HG03460 (cell line): ENCODE measurements at regions not wholly inside any gene's neighbourhood (a gene's known extent, or its start where the extent isn't known, plus 50 kb on each side); places are given as distances from the start of the nearest gene placed in this dataset.

Experiments used
- ATAC-seq: cut with Tn5 transposase; IDR thresholded peaks from one replicate; pipeline ENCODE4 v1.9.1; 2021; ENCODE audit not compliant: unreplicated experiment

GRCh38 chr3:102529452-102529851, 94.6 kb downstream of the ZPLD1 start:
- ATAC-seq, result no peak

- no peak for ATAC-seq
Observed at GRCh38 chr3:102530415-102531181, 95.8 kb downstream of the ZPLD1 start.

GRCh38 chr3:102531686-102532085, 96.9 kb downstream of the ZPLD1 start:
- no peak for ATAC-seq

GRCh38 chr3:102532901-102533300, 98.1 kb downstream of the ZPLD1 start:
- ATAC-seq, result no peak

- no peak for ATAC-seq
Observed at GRCh38 chr3:102533784-102534183, 99.0 kb downstream of the ZPLD1 start.

GRCh38 chr3:102536456-102536855, 101.6 kb downstream of the ZPLD1 start:
- ATAC-seq, result no peak

- ATAC-seq, result no peak
Observed at GRCh38 chr3:102537123-102537522, 102.3 kb downstream of the ZPLD1 start.

- ATAC-seq, result no peak
Observed at GRCh38 chr3:102544741-102545140, 109.9 kb downstream of the ZPLD1 start.

GRCh38 chr3:102545276-102545675, 110.5 kb downstream of the ZPLD1 start:
- ATAC-seq, result no peak

- ATAC-seq, result no peak
Observed at GRCh38 chr3:102553876-102554275, 119.1 kb downstream of the ZPLD1 start.

GRCh38 chr3:102570511-102570910, 135.7 kb downstream of the ZPLD1 start:
- no peak for ATAC-seq

GRCh38 chr3:102571006-102571405, 136.2 kb downstream of the ZPLD1 start:
- no peak for ATAC-seq

- ATAC-seq, result no peak
Observed at GRCh38 chr3:102571720-102572384, 137.0 kb downstream of the ZPLD1 start.

GRCh38 chr3:102573483-102574028, 138.7 kb downstream of the ZPLD1 start:
- ATAC-seq, result no peak

- ATAC-seq, result no peak
Observed at GRCh38 chr3:102574355-102574754, 139.5 kb downstream of the ZPLD1 start.

- no peak for ATAC-seq
Observed at GRCh38 chr3:102576651-102577050, 141.8 kb downstream of the ZPLD1 start.

GRCh38 chr3:102577082-102577789, 142.4 kb downstream of the ZPLD1 start:
- no peak for ATAC-seq

- ATAC-seq, result no peak
Observed at GRCh38 chr3:102580760-102581159, 145.9 kb downstream of the ZPLD1 start.

GRCh38 chr3:102586485-102586884, 151.7 kb downstream of the ZPLD1 start:
- ATAC-seq, result no peak

- no peak for ATAC-seq
Observed at GRCh38 chr3:102593812-102594602, 159.2 kb downstream of the ZPLD1 start.

- no peak for ATAC-seq
Observed at GRCh38 chr3:102595057-102595456, 160.2 kb downstream of the ZPLD1 start.
